GM18517 (cell line): ENCODE measurements at regions not wholly inside any gene's neighbourhood (a gene's known extent, or its start where the extent isn't known, plus 50 kb on each side); places are given as distances from the start of the nearest gene placed in this dataset.
"Not testable (repeated sequence)": the region's sequence is repeated elsewhere in the genome, so short reads cannot be mapped to it uniquely, and the experiment has no call there.

Experiments
- ATAC-seq: cut with Tn5 transposase; IDR thresholded peaks from one replicate; pipeline ENCODE4 v1.9.1; 2021; ENCODE audit warnings: mild to moderate bottlenecking, moderate library complexity; ENCODE audit not compliant: unreplicated experiment

DNA sequence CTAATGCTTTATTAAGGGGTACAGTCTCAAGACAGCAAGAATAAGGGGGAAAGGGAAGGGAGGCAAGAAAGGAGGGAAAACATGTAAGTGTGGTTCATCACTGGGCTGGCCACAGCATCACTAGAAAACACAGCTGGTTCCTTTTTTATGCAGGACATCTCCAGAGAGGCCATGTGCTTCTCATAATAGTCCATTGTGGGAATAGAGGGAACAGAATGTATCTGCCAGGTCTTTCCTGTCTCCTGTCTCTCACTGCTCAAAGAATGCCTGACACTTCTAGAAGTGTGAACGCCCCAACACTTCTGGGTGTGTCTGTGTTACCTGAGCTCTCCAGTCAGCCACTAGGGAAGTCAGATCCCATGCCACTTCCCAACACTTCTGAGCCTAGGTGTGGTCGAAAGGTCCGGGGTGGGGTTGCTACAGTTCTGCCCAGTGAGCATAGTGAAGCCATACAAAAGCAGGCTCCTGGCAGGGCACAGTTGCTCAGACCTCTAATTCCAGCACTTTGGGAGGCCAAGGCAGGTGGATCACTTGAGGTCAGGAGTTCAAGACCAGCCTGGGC is 255.6 kb upstream of the SLC30A5 start:
- ATAC-seq: no peak

- no peak for ATAC-seq
These were observed 254.7 kb upstream of the SLC30A5 start for GRCh38 chr5:68839019-68839552.

DNA sequence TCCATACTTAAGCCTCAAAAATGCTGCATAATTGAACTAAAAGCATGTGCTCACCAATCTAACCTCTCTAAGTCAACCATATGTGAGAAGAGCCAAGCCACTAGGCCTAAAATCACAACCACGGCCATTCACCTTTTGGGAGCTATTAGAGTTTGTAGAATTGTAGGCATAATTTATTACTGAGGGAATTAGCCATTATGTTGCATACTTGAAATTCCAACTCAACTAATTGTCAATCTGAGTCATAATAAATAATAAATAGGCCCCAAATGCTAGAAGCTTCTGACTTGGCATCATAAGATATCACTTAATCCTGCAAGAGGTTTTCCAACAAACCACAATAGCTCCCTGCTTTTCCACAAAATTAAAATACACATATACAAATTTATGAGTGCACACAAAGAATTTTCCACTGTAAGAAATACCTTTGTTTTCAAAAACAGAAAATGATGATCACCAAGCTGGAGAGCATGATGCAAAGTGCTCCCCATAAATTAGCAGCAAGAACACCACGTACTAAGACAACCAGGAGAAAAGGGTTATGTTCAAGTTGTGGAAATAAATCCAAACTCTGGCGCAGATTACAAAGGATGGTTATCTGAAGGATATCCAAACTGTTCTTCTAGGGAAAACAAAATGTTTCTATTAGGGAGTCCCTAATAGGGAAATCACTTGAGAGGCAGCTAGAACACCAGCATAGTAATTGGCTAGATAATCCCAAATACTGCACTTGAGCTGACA is 250.0 kb upstream of the SLC30A5 start:
- ATAC-seq: no peak

DNA sequence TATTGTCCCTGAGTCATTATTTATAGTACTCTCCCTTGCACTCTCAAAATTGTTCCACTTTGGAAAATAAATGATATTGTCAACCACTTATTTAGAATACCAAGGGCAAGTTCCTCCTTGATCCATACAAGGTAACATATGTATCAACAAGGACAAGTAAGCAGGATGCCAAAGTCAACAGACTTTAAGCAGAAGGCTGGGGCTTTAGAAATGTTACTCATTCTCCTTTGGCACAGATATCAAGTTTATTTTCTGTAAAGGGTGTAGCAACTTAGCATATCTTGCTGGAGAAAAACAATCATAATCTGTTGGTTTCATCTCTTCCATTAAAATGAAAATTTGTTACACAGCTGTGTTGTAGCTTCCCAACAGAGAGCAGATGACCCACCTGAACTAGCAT is 248.7 kb upstream of the SLC30A5 start:
- ATAC-seq: no peak

GRCh38 chr5:68846828-68847227 is 247.0 kb upstream of the SLC30A5 start:
- no peak for ATAC-seq

DNA sequence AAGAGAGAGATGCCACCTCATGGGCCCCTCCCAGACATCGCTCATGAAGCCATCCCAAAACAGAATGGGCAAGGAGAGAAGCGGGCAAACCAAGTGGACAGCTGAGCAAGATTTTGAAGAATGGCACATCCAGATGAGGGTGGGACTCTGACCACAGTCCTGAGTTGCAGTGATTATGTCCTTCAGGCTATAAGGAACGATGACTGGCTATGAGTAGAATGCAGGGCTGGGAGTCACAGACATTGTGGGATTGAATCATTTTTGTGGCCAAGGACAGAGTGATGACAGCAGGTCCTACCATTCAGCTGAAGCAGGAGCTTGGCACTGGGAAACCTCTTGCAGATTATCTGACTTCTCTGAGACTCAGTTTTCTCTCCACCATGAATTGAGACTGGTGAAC is 245.7 kb upstream of the SLC30A5 start:
- ATAC-seq: no peak

DNA sequence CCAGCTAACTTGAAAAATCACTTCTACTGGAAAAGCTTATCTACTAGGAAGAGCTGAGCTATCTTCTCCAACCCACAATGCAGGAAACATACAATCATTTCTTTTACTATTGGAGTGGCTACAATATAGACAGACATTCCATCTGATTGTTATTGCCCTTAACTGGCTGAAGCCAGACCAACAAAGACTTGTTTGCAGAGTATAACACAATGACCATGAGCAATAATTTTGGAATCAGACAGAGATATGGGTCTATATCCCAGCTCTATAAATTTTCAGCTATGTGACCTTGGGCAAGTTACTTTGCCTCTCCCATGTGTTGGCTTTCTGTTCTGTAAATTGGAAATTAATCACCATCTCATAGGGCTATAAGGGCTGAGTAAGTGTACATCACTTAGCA is 244.7 kb upstream of the SLC30A5 start:
- ATAC-seq: no peak

DNA sequence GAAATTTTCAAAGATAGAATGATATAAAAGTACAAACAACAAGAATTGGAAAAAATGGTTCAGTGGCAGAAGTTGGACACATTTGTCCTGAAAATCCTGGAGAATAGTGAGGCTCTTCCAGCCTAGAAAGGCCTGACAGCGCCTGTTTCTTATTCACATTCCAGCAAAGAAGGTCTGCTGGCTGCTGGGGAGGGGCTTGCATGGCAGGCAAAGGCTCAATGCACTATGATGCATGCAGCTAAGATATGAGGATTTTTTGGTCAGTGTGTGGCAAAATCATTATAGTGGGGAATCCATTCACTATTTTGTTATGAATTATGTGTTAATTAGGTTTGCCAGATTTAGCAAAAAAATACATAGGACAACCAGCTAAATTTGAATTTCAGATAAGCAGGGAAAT is 243.9 kb upstream of the SLC30A5 start:
- no peak for ATAC-seq

DNA sequence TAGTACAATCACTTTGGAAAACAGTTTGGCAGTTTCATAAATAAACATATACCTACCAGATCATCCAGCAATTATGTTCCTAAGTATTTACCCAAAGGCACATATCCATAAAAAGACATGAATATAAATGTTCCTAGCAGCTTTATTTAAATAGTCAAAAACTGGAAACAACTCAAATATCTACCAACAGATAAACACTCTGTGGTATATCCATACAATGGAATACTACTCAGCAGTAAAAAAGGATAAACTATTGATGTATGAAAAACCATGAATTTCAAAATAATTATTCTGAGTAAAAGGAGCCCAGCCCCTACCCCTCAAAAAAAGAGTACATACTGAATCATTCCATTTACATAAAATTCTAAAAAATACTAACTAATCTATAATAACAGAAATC is 232.7 kb upstream of the SLC30A5 start:
- ATAC-seq: no peak

GRCh38 chr5:68862560-68862959 is 231.3 kb upstream of the SLC30A5 start:
- no peak for ATAC-seq

DNA sequence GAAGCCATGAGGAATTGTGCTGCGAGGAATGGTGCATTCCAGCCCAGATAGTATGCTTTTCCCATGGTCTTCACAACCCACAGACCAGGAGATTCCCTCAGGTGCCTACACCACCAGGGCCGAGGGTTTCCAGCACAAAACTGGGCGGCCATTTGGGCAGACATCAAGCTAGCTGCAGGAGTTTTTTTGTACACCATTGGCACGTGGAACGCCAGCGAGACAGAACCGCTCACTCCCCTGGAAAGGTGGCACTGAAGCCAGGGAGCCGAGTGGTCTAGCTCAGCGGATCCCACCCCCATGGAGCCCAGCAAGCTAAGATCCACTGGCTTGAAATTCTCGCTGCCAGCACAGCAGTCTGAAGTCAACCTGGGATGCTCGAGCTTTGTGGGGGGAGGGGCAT is 228.6 kb upstream of the SLC30A5 start:
- ATAC-seq: not testable (repeated sequence)

- ATAC-seq: no peak
These were observed 221.6 kb upstream of the SLC30A5 start for GRCh38 chr5:68872088-68872839.

DNA sequence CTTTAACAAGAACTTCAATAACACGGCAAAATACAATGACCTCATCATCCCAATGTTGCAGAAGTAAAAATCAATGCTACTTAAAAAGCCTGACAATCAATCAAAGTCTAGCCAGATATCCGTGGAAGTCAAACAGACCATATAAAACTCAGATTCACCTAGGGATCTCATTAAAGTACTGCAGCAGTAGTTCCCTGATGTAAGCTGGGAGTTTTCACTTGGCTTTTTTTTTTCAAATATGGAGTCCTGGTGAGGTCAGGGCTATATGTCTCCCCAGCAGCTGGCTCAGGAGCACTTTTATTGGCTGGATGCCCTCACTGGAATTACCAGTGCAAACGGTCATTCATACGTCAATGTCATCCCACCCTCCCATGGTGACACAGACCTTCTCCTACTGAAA is 220.6 kb upstream of the SLC30A5 start:
- no peak for ATAC-seq

DNA sequence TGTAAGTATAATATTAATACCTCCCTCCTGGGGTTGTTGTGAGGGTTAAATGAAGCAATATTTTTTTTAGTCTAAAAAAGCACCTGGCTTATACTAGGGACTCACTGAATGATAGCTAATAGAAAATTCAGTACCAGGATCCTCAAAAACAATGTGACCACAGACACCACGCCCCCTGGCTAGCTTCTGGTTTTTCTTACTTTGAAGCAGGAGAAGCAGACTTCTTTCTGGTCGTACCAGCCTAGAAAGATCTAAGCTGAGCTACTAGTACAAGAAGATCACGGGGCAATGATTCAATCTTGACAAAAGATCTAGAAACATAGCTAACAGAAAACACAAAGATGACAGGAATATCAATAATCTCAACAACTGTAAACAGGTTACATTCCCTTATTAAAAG is 218.5 kb upstream of the SLC30A5 start:
- no peak for ATAC-seq

DNA sequence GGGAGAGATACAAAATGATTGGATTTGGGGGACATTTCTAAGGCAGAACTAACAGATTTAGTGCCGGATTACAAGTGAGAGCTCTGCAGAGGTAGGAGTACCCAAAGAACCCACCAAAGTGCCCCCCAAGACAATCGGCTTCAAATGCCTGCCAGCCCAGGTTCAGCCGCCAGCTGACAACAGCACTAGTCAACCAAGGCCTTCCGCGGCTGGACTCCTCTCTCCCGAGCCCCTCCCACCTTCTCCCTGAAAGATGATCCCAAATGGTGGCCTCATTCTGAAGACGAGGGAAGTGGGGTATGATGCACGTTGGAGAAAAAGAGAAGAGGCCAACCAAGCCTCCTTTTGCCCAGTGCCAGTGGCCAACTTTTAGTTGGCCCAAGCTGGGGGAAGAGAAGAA is 210.4 kb upstream of the SLC30A5 start:
- ATAC-seq: no peak

DNA sequence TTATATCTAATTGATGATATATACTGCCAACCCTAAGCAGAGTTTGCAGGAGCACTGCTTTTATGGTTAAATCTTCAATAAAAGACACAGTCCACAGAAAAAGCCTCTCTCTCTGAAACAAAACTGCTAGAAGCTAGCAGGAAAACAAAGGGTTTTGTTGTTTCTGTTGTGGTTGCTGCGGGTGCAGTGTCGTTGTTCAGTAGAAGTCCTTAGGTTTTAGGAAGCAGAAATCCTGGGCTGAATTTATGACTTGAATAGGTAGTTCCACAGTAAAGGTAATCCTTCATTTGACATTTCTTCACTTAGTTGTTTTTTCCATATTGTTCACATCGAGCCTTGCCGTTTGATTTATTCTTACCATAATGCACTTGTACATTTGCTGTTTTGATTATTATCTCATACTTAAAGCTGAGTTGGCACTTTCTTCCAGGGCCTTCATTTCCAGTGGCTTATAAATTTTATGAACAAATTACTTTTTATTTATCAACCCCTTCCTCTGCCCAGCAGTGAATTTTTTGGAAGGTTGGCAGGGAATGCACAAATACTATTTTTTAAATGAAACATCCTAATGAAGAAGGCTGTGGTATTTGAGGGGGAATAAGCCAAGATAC is 209.6 kb upstream of the SLC30A5 start:
- ATAC-seq: no peak

- ATAC-seq: no peak
These were observed 208.9 kb upstream of the SLC30A5 start for GRCh38 chr5:68884883-68885282.

DNA sequence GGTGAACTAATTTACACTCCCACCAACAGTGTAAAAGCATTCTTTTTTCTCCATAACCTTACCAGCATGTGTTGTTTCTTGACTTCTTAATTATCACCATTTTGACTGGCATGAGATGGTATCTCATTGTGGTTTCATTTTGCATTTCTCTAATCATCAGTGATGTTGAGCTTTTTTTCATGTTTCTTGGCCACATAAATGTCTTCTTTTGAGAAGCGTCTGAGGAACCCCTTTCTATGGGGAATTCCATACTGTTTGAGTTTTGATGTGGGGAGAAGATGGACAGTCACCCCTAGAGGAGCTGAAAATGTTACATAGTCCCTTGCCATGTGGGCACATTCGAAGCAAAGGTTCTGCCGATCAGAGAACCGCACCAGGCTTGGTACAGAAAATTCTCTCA is 207.0 kb upstream of the SLC30A5 start:
- ATAC-seq: no peak

- ATAC-seq: no peak
These were observed 202.1 kb upstream of the SLC30A5 start for GRCh38 chr5:68891718-68892117.

GRCh38 chr5:68894673-68895072 is 199.1 kb upstream of the SLC30A5 start:
- ATAC-seq: no peak

DNA sequence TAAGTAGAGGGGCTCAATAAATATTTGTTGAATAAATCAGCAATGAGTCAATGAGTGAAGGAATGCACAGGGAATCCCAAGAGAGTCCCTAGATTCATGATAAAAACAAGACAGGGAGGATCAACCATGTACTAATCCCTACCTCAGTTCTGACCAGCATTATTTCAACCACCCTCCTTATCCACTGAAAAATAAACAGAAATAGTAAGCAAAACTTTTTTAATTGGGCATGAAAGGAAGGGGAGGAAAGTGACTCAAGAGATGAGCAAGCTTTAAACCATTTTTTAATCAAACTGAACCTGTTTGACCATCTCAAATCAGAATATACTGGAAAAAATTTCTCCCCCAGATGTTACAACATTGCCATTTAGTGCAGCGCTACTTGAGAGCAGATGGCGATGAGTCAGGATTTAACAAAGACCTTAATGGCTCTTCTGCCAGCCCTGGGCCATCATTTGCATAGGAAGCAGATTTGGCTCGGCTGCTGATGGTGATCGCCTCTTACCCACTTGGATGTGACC is 194.8 kb upstream of the SLC30A5 start:
- no peak for ATAC-seq
